GM12878 (cell line): ENCODE measurements at regions not wholly inside any gene's neighbourhood (a gene's known extent, or its start where the extent isn't known, plus 50 kb on each side); places are given as distances from the start of the nearest gene placed in this dataset.

Experiments used
- EED ChIP-seq: sonication (generic); IDR thresholded peaks from 2 replicates; pipeline ENCODE4 v1.6.1; 2016; ENCODE audit warnings: antibody characterized with exemption, low read depth
- EP300 ChIP-seq, 2 experiments: fragments of 150-350 bp in 1 of 2; IDR thresholded peaks; 2 replicates each; pipeline ENCODE4 v1.6.1; 2011 to 2012; ENCODE audit warnings: low read depth in 2 of 2, low read length in 2 of 2, borderline replicate concordance in 1 of 2, improper control_type of control experiment in 1 of 2, inconsistent platforms in 1 of 2; ENCODE audit not compliant: control insufficient read depth in 1 of 2
- JUNB ChIP-seq: IDR thresholded peaks from 2 replicates; pipeline ENCODE4 v1.6.1; 2016; ENCODE audit warnings: antibody characterized with exemption, mild to moderate bottlenecking
- TBL1XR1 ChIP-seq: IDR thresholded peaks from 2 replicates; pipeline ENCODE4 v1.6.1; 2012; ENCODE audit warnings: low read depth, low read length, improper control_type of control experiment
- TF ChIP-seq, protein P1 (sequence below): IDR thresholded peaks from 2 replicates; pipeline ENCODE4 v1.6.1; 2012; ENCODE audit warnings: low read depth, low read length, improper control_type of control experiment
- TF ChIP-seq, protein P2 (sequence below): fragments of 450-650 bp; IDR thresholded peaks from 2 replicates; pipeline ENCODE4 v1.6.1; 2018; ENCODE audit warnings: borderline replicate concordance, mild to moderate bottlenecking; ENCODE audit not compliant: partially characterized antibody
- TF ChIP-seq, protein P3 (sequence below): IDR thresholded peaks from 2 replicates; pipeline ENCODE4 v1.6.1; 2012; ENCODE audit warnings: mild to moderate bottlenecking, low read depth, low read length

DNA sequence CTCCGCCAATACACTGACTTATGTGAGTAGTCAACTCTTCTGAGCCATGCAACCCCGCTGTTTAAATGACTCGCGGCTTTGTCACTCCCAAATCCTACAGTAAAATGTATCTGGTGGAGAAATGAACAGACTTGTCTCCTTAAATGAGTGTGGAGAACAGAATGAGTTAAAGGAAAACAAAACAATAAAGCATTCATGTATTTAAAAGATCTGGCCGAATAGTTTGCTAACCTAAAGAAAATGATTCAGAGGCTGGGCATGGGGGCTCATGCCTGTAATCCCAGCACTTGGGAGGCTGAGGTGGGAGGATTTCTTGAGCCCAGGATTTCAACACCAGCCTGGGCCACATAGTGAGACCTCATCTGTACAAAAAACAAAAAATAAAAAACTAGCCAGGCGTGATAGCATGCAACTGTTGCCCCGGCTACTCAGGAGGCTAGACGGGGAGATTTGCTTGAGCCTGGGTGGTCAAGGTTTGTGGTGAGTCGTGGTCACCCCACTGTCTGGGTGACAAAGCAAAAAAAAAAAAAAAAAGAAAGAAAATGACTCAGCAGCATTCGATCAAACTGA, 86.5 kb upstream of the PFKP start (continued):
- TF ChIP-seq, protein P1, sequence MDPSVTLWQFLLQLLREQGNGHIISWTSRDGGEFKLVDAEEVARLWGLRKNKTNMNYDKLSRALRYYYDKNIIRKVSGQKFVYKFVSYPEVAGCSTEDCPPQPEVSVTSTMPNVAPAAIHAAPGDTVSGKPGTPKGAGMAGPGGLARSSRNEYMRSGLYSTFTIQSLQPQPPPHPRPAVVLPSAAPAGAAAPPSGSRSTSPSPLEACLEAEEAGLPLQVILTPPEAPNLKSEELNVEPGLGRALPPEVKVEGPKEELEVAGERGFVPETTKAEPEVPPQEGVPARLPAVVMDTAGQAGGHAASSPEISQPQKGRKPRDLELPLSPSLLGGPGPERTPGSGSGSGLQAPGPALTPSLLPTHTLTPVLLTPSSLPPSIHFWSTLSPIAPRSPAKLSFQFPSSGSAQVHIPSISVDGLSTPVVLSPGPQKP, result no peak
- TF ChIP-seq EP300 (IDR thresholded peaks at IDR 0.05; ENCODE audit: borderline replicate concordance in 1 of 2, control insufficient read depth in 1 of 2, low read depth in 2 of 2, low read length in 2 of 2) (peak in 1 of 2 experiments; percentile 66; a peak in 1 of 4 replicates), TBL1XR1 (no peak), JUNB (no peak), EED (no peak)
- TF ChIP-seq, protein P2, sequence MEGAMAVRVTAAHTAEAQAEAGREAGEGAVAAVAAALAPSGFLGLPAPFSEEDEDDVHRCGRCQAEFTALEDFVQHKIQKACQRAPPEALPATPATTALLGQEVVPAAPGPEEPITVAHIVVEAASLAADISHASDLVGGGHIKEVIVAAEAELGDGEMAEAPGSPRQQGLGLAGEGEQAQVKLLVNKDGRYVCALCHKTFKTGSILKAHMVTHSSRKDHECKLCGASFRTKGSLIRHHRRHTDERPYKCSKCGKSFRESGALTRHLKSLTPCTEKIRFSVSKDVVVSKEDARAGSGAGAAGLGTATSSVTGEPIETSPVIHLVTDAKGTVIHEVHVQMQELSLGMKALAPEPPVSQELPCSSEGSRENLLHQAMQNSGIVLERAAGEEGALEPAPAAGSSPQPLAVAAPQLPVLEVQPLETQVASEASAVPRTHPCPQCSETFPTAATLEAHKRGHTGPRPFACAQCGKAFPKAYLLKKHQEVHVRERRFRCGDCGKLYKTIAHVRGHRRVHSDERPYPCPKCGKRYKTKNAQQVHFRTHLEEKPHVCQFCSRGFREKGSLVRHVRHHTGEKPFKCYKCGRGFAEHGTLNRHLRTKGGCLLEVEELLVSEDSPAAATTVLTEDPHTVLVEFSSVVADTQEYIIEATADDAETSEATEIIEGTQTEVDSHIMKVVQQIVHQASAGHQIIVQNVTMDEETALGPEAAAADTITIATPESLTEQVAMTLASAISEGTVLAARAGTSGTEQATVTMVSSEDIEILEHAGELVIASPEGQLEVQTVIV, result no peak
- TF ChIP-seq, protein P3, sequence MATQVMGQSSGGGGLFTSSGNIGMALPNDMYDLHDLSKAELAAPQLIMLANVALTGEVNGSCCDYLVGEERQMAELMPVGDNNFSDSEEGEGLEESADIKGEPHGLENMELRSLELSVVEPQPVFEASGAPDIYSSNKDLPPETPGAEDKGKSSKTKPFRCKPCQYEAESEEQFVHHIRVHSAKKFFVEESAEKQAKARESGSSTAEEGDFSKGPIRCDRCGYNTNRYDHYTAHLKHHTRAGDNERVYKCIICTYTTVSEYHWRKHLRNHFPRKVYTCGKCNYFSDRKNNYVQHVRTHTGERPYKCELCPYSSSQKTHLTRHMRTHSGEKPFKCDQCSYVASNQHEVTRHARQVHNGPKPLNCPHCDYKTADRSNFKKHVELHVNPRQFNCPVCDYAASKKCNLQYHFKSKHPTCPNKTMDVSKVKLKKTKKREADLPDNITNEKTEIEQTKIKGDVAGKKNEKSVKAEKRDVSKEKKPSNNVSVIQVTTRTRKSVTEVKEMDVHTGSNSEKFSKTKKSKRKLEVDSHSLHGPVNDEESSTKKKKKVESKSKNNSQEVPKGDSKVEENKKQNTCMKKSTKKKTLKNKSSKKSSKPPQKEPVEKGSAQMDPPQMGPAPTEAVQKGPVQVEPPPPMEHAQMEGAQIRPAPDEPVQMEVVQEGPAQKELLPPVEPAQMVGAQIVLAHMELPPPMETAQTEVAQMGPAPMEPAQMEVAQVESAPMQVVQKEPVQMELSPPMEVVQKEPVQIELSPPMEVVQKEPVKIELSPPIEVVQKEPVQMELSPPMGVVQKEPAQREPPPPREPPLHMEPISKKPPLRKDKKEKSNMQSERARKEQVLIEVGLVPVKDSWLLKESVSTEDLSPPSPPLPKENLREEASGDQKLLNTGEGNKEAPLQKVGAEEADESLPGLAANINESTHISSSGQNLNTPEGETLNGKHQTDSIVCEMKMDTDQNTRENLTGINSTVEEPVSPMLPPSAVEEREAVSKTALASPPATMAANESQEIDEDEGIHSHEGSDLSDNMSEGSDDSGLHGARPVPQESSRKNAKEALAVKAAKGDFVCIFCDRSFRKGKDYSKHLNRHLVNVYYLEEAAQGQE, result no peak
